ENCODE measurements at regions not wholly inside any gene's neighbourhood (a gene's known extent, or its start where the extent isn't known, plus 50 kb on each side); places are given as distances from the start of the nearest gene placed in this dataset.

- TF ChIP-seq CTCF (conservative IDR thresholded peaks at IDR 0.05), result no peak
- Histone ChIP-seq H3K4me3 (ENCODE audit: low read length) (no peak overlapping the region), H3K9ac (ENCODE audit: extremely low read depth, low read length, poor library complexity, severe bottlenecking) (no peak overlapping the region), H3K27ac (ENCODE audit: low read depth, low read length) (no peak overlapping the region), H3K36me3 (ENCODE audit: control insufficient read depth, insufficient read depth, low read length) (no peaks in the 10 kb centered on the region), H3K27me3 (ENCODE audit: control insufficient read depth, insufficient read depth, low read length, poor library complexity, severe bottlenecking) (no peaks in the 10 kb centered on the region), H3K4me1 (ENCODE audit: control insufficient read depth, insufficient read depth, low read length) (no peaks in the 10 kb centered on the region), H3K9me3 (ENCODE audit: control insufficient read depth, low read length) (no peaks in the 10 kb centered on the region)
- Mint-ChIP-seq H3K4me1 (no peaks in the 10 kb centered on the region), H3K4me3 (no peak overlapping the region), H3K9me3 (no peaks in the 10 kb centered on the region), H3K36me3 (ENCODE audit: low read depth) (no peaks in the 10 kb centered on the region), H3K27me3 (ENCODE audit: insufficient read depth) (no peaks in the 10 kb centered on the region), H3K27ac (no peak overlapping the region)
- 87 to 93% methylated on average over 2 to 4 of the region's 4 CpGs for WGBS, 2 experiments (ENCODE audit: insufficient coverage in 1 of 2, insufficient read length in 1 of 2)
- DNase-seq, result no peak
These were observed 296.6 kb downstream of the MED10 start for GRCh38 chr5:6081727-6082210.

GRCh38 chr5:6080930-6081726 is 297.2 kb downstream of the MED10 start:
- no peak overlapping the region for H3K4me3 Mint-ChIP-seq
- H3K36me3 ChIP-seq (ENCODE audit: control insufficient read depth, insufficient read depth, low read length), result no peaks in the 10 kb centered on the region
- DNase-seq, result no peak
- no peak for TF ChIP-seq CTCF (conservative IDR thresholded peaks at IDR 0.05)
- H3K9me3 Mint-ChIP-seq, result no peaks in the 10 kb centered on the region
- WGBS, 2 experiments (ENCODE audit: insufficient coverage in 1 of 2, insufficient read length in 1 of 2), result 87 to 89% methylated on average over 3 to 10 of the region's 10 CpGs
- no peak overlapping the region for H3K9ac ChIP-seq (ENCODE audit: extremely low read depth, low read length, poor library complexity, severe bottlenecking)
- no peaks in the 10 kb centered on the region for H3K4me1 ChIP-seq (ENCODE audit: control insufficient read depth, insufficient read depth, low read length)
- H3K36me3 Mint-ChIP-seq (ENCODE audit: low read depth), result no peaks in the 10 kb centered on the region
- H3K27me3 Mint-ChIP-seq (ENCODE audit: insufficient read depth), result no peaks in the 10 kb centered on the region
- no peaks in the 10 kb centered on the region for H3K27me3 ChIP-seq (ENCODE audit: control insufficient read depth, insufficient read depth, low read length, poor library complexity, severe bottlenecking)
- H3K27ac ChIP-seq (ENCODE audit: low read depth, low read length), result no peak overlapping the region
- no peak overlapping the region for H3K27ac Mint-ChIP-seq
- H3K9me3 ChIP-seq (ENCODE audit: control insufficient read depth, low read length), result no peaks in the 10 kb centered on the region
- H3K4me1 Mint-ChIP-seq, result no peaks in the 10 kb centered on the region
- H3K4me3 ChIP-seq (ENCODE audit: low read length), result no peak overlapping the region

GRCh38 chr5:6080436-6080835 is 297.9 kb downstream of the MED10 start:
- Mint-ChIP-seq H3K4me1 (no peaks in the 10 kb centered on the region), H3K4me3 (no peak overlapping the region), H3K27ac (no peak overlapping the region), H3K36me3 (ENCODE audit: low read depth) (no peaks in the 10 kb centered on the region), H3K27me3 (ENCODE audit: insufficient read depth) (no peaks in the 10 kb centered on the region), H3K9me3 (no peaks in the 10 kb centered on the region)
- H3K36me3 ChIP-seq (ENCODE audit: control insufficient read depth, insufficient read depth, low read length), result no peaks in the 10 kb centered on the region
- TF ChIP-seq CTCF (conservative IDR thresholded peaks at IDR 0.05), result no peak
- no peak overlapping the region for H3K27ac ChIP-seq (ENCODE audit: low read depth, low read length)
- no peaks in the 10 kb centered on the region for H3K4me1 ChIP-seq (ENCODE audit: control insufficient read depth, insufficient read depth, low read length)
- 93 to 100% methylated on average over 1 to 7 of the region's 7 CpGs for WGBS, 2 experiments (ENCODE audit: insufficient coverage in 1 of 2, insufficient read length in 1 of 2)
- H3K27me3 ChIP-seq (ENCODE audit: control insufficient read depth, insufficient read depth, low read length, poor library complexity, severe bottlenecking), result no peaks in the 10 kb centered on the region
- H3K4me3 ChIP-seq (ENCODE audit: low read length), result no peak overlapping the region
- DNase-seq, result no peak
- H3K9me3 ChIP-seq (ENCODE audit: control insufficient read depth, low read length), result no peaks in the 10 kb centered on the region
- no peak overlapping the region for H3K9ac ChIP-seq (ENCODE audit: extremely low read depth, low read length, poor library complexity, severe bottlenecking)
